GM21526 (cell line): ENCODE measurements at regions not wholly inside any gene's neighbourhood (a gene's known extent, or its start where the extent isn't known, plus 50 kb on each side); places are given as distances from the start of the nearest gene placed in this dataset.
"Not testable (repeated sequence)": the region's sequence is repeated elsewhere in the genome, so short reads cannot be mapped to it uniquely, and the experiment has no call there.

Experiments used
- ATAC-seq: cut with Tn5 transposase; IDR thresholded peaks from one replicate; pipeline ENCODE4 v1.9.1; 2021; ENCODE audit warnings: moderate library complexity; ENCODE audit not compliant: unreplicated experiment, low FRiP score

GRCh38 chr2:37568565-37568964 is 102.9 kb downstream of the CDC42EP3 start:
- no peak for ATAC-seq

- ATAC-seq = no peak
These were observed 102.2 kb downstream of the CDC42EP3 start for GRCh38 chr2:37569131-37569823.

GRCh38 chr2:37569986-37570679 is 101.3 kb downstream of the CDC42EP3 start:
- ATAC-seq = no peak

GRCh38 chr2:37570773-37571586 is 100.5 kb downstream of the CDC42EP3 start:
- ATAC-seq = peak; percentile 76

GRCh38 chr2:37571587-37572136 is 99.8 kb downstream of the CDC42EP3 start:
- ATAC-seq = no peak

- no peak for ATAC-seq
These were observed 97.7 kb downstream of the CDC42EP3 start for GRCh38 chr2:37573451-37574388.

GRCh38 chr2:37575780-37576179 is 95.7 kb downstream of the CDC42EP3 start:
- no peak for ATAC-seq

GRCh38 chr2:37576194-37576593 is 95.2 kb downstream of the CDC42EP3 start:
- ATAC-seq = not testable (repeated sequence)

GRCh38 chr2:37576831-37577230 is 94.6 kb downstream of the CDC42EP3 start:
- no peak for ATAC-seq

- ATAC-seq = no peak
These were observed 92.2 kb downstream of the CDC42EP3 start for GRCh38 chr2:37579192-37579713.

GRCh38 chr2:37579949-37580348 is 91.5 kb downstream of the CDC42EP3 start:
- ATAC-seq = not testable (repeated sequence)

GRCh38 chr2:37581433-37581832 is 90.0 kb downstream of the CDC42EP3 start:
- no peak for ATAC-seq

GRCh38 chr2:37582481-37583220 is 88.8 kb downstream of the CDC42EP3 start:
- no peak for ATAC-seq

- ATAC-seq = no peak
These were observed 88.0 kb downstream of the CDC42EP3 start for GRCh38 chr2:37583402-37583801.

- no peak for ATAC-seq
These were observed 87.6 kb downstream of the CDC42EP3 start for GRCh38 chr2:37583867-37584266.

- ATAC-seq = no peak
These were observed 86.0 kb downstream of the CDC42EP3 start for GRCh38 chr2:37585295-37585908.

- ATAC-seq = no peak
These were observed 85.3 kb downstream of the CDC42EP3 start for GRCh38 chr2:37585982-37586621.

- no peak for ATAC-seq
These were observed 84.7 kb downstream of the CDC42EP3 start for GRCh38 chr2:37586663-37587317.
